GM23248 (cell line): ENCODE measurements at regions not wholly inside any gene's neighbourhood (a gene's known extent, or its start where the extent isn't known, plus 50 kb on each side); places are given as distances from the start of the nearest gene placed in this dataset.

Experiments used
- EZH2 ChIP-seq: fragments of 200-600 bp; sonication (generic); IDR thresholded peaks from 2 replicates; pipeline ENCODE4 v1.6.1; 2018; ENCODE audit warnings: antibody characterized with exemption, mild to moderate bottlenecking; ENCODE audit not compliant: insufficient read depth, poor library complexity, severe bottlenecking
- EZH2phosphoT487 ChIP-seq: fragments of 200-600 bp; sonication (generic); IDR thresholded peaks from 2 replicates; pipeline ENCODE4 v1.6.1; 2018; ENCODE audit warnings: antibody characterized with exemption, moderate library complexity, mild to moderate bottlenecking, low read depth; ENCODE audit not compliant: insufficient read depth

- TF ChIP-seq EZH2 (no peak), EZH2phosphoT487 (no peak)
Measured at GRCh38 chr2:128566671-128567070, 248.0 kb upstream of the HS6ST1 start.
